Transverse colon (tissue), 4 donors: ENCODE measurements at regions not wholly inside any gene's neighbourhood (a gene's known extent, or its start where the extent isn't known, plus 50 kb on each side); places are given as distances from the start of the nearest gene placed in this dataset.
"Not testable (repeated sequence)": the region's sequence is repeated elsewhere in the genome, so short reads cannot be mapped to it uniquely, and the experiment has no call there.

ENCODE experiments used
- DNase-seq: peaks from one replicate; pipeline ENCODE4 v3.0.0-alpha.2; 2019
- H3K27ac ChIP-seq, 4 donors: fragments of 200-600 bp; sonication (generic); 2 replicates each; pipeline ENCODE4 v1.5.1; 2016 to 2018; ENCODE audit warnings: inconsistent platforms in 4 of 4
- H3K27me3 ChIP-seq: fragments of 200-600 bp; sonication (generic); 2 replicates; pipeline ENCODE4 v1.5.1; 2017; ENCODE audit warnings: inconsistent platforms
- H3K36me3 ChIP-seq, 4 donors: fragments of 200-600 bp; sonication (generic); 2 replicates each; pipeline ENCODE4 v1.5.1; 2017 to 2019; ENCODE audit warnings: inconsistent platforms in 4 of 4
- H3K4me1 ChIP-seq, 4 donors: fragments of 200-600 bp; sonication (generic); 2 replicates each; pipeline ENCODE4 v1.5.1; 2017 to 2020; ENCODE audit warnings: inconsistent platforms in 4 of 4
- H3K4me3 ChIP-seq, 4 donors: fragments of 200-600 bp; sonication (generic); 1 replicate in 1 of 4; 2 replicates in 3 of 4; pipeline versions ENCODE4 v1.5.1 to v1.6.1; 2017 to 2019; ENCODE audit warnings: inconsistent platforms in 4 of 4
- H3K9me3 ChIP-seq, 2 donors: fragments of 200-600 bp; sonication (generic); 2 replicates each; pipeline ENCODE4 v1.5.1; 2017 to 2019; ENCODE audit warnings: inconsistent platforms in 2 of 2
- CTCF ChIP-seq, 5 experiments: fragments of 200-600 bp in 3 of 5; fragments of 450-650 bp in 2 of 5; sonication (generic) in 3 of 5; IDR thresholded peaks; 1 replicate in 2 of 5; 2 replicates in 3 of 5; pipeline ENCODE4 v1.5.1; 2016 to 2017; ENCODE audit warnings: antibody characterized with exemption in 5 of 5, inconsistent platforms in 3 of 5, mild to moderate bottlenecking in 2 of 5, moderate library complexity in 1 of 5
- EP300 ChIP-seq: sonication (generic); formaldehyde crosslinking; IDR thresholded peaks from one replicate; pipeline ENCODE4 v1.6.1; 2017; ENCODE audit warnings: antibody characterized with exemption, low read depth
- POLR2A ChIP-seq: fragments of 450-650 bp; IDR thresholded peaks from one replicate; pipeline ENCODE4 v1.6.1; 2016; ENCODE audit warnings: antibody characterized with exemption, mild to moderate bottlenecking, moderate library complexity
- POLR2AphosphoS5 ChIP-seq, 3 donors: sonication (generic); formaldehyde crosslinking; IDR thresholded peaks; one replicate each; pipeline ENCODE4 v1.6.1; 2016; ENCODE audit warnings: antibody characterized with exemption in 3 of 3
- WGBS, 2 donors: methylation state at CpG; one replicate each; pipeline ENCODE4 v1.1.5; 2018; ENCODE audit warnings: low coverage in 1 of 2; 5-methylcytosine and 5-hydroxymethylcytosine counted together
- in situ Hi-C, 4 donors: fragments of 200-750 bp; cut with MboI; loops; one replicate each; pipeline versions ENCODE4 v1.15.0 to v1.15.1; 2017; ENCODE audit warnings: low sequenced_read_pairs in 3 of 4, low pct_ligation_motif_present in 1 of 4, low pct_unique_long_range_greater_than_20kb in 1 of 4
- intact Hi-C: fragments of 100-400 bp; cut with DNase I; formaldehyde crosslinking; loops from one replicate; pipeline ENCODE4 v1.15.1; 2023; ENCODE audit warnings: low total_unique reads

DNA sequence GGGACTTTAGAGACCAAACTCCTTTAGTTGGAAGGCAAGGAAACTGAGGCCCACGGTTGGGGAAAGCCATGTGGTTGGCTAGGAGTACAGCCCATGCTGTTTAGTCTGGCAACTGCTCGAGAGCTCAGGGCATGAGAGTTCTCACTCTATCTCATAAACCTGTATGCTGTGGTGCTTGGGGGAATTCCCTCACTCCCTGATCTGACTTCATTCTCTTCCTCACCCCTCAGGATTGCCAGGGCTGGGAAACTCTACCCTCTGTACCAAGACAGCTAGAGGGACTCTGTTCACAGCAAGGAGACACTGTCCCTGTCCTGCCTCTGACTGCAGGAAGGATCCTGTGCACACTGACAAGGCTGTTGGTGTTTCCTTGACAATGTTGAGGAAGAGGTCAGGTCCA, 230.2 kb downstream of the ZNF621 start:
- TF ChIP-seq CTCF (IDR thresholded peaks at IDR 0.05) (no peak), POLR2A (no peak), POLR2AphosphoS5 (IDR thresholded peaks at IDR 0.05) (no peak), EP300 (no peak)
- no peaks in the 10 kb centered on the region for H3K27me3 ChIP-seq
- in situ Hi-C loops (no loop called here), intact Hi-C loops (no loop called here)
- no peak for DNase-seq
- no peaks in the 10 kb centered on the region for H3K9me3 ChIP-seq
- H3K4me3 ChIP-seq, result no peak overlapping the region
- H3K27ac ChIP-seq, result no peak overlapping the region
- 66% methylated on average over 2 of the region's 2 CpGs; no CpG with 5 or more reads in 1 of the 2 donors for WGBS, 2 donors
- H3K36me3 ChIP-seq, result no peaks in the 10 kb centered on the region
- no peaks in the 10 kb centered on the region for H3K4me1 ChIP-seq

GRCh38 chr3:40756500-40756899, 231.7 kb downstream of the ZNF621 start:
- H3K36me3 ChIP-seq, result no peaks in the 10 kb centered on the region
- H3K9me3 ChIP-seq, result no peaks in the 10 kb centered on the region
- no peak overlapping the region for H3K27ac ChIP-seq
- in situ Hi-C loops (no loop called here), intact Hi-C loops (no loop called here)
- no peaks in the 10 kb centered on the region for H3K27me3 ChIP-seq
- H3K4me3 ChIP-seq, result no peak overlapping the region
- WGBS, 2 donors, result 86 to 96% methylated on average over 1 of the region's 1 CpG
- TF ChIP-seq CTCF (IDR thresholded peaks at IDR 0.05) (no peak), POLR2AphosphoS5 (IDR thresholded peaks at IDR 0.05) (no peak), POLR2A (no peak), EP300 (no peak)
- H3K4me1 ChIP-seq, result no peaks in the 10 kb centered on the region
- DNase-seq, result no peak

- intact Hi-C loops, DNase-seq, H3K36me3 ChIP-seq, in situ Hi-C loops, H3K4me3 ChIP-seq, H3K27ac ChIP-seq, H3K9me3 ChIP-seq, H3K27me3 ChIP-seq: not testable (repeated sequence)
- H3K4me1 ChIP-seq, result peaks cover 0 to 24% (median 12%) of the 10 kb centered on the region in 4 donors
- 63 to 90% methylated on average over 1 of the region's 1 CpG for WGBS, 2 donors
These were observed 238.0 kb downstream of the ZNF621 start for GRCh38 chr3:40762771-40763170.

- intact Hi-C loops (no loop called here), in situ Hi-C loops (no loop called here)
- no peaks in the 10 kb centered on the region for H3K9me3 ChIP-seq
- TF ChIP-seq EP300 (no peak), POLR2A (no peak), CTCF (IDR thresholded peaks at IDR 0.05) (no peak), POLR2AphosphoS5 (IDR thresholded peaks at IDR 0.05) (no peak)
- no peak for DNase-seq
- no peaks in the 10 kb centered on the region for H3K36me3 ChIP-seq
- WGBS, 2 donors, result 90 to 93% methylated on average over 3 to 4 of the region's 4 CpGs
- H3K27ac ChIP-seq, result peak overlapping the region in 1 of 4 donors; percentile 34
- H3K4me1 ChIP-seq, result peaks cover 0 to 30% (median 13%) of the 10 kb centered on the region in 4 donors
- H3K27me3 ChIP-seq, result no peaks in the 10 kb centered on the region
- no peak overlapping the region for H3K4me3 ChIP-seq
These were observed 239.0 kb downstream of the ZNF621 start for GRCh38 chr3:40763807-40764206.

GRCh38 chr3:40764747-40765146, 240.0 kb downstream of the ZNF621 start:
- no peak for DNase-seq
- no peaks in the 10 kb centered on the region for H3K9me3 ChIP-seq
- no peaks in the 10 kb centered on the region for H3K36me3 ChIP-seq
- TF ChIP-seq EP300 (no peak), POLR2A (no peak), POLR2AphosphoS5 (IDR thresholded peaks at IDR 0.05) (no peak), CTCF (IDR thresholded peaks at IDR 0.05) (no peak)
- no peak overlapping the region for H3K4me3 ChIP-seq
- peak overlapping the region in 3 of 4 donors; percentile 31 to 70 (median 34) for H3K27ac ChIP-seq
- H3K4me1 ChIP-seq, result peaks cover 0 to 36% (median 14%) of the 10 kb centered on the region in 4 donors
- intact Hi-C loops, result no loop called here
- WGBS, 2 donors, result 40 to 42% methylated on average over 2 of the region's 2 CpGs
- H3K27me3 ChIP-seq, result no peaks in the 10 kb centered on the region
- in situ Hi-C loops, result no loop called here
